Muscle of arm (tissue), 1 donor: ENCODE measurements at regions not wholly inside any gene's neighbourhood (a gene's known extent, or its start where the extent isn't known, plus 50 kb on each side); places are given as distances from the start of the nearest gene placed in this dataset.
A peak's percentile ranks its signal among the peaks of the same experiment; 100 is the strongest.

ENCODE experiments used
- DNase-seq: peaks from one replicate; pipeline ENCODE4 v3.0.0-alpha.2; 2013

DNA sequence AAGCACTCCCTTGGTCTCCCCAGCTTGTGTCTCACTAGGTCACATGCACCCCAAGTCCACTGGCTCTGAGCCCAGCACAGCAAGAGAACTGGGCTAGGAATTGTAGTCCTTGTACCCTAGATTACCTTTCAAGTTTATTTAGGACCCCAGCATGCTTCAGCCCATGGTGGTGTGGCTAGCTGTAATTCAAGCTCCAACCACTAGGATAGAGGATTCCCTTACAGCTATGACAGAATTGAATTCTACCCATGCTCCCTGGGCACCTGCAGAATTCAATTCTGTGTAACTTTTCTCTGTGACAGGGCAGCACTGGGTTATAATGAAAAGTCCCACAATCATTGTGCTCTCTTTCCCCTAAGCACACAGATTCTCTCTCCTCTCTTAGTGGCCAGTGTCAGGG is 253.8 kb upstream of the DMD start:
- no peak for DNase-seq

DNA sequence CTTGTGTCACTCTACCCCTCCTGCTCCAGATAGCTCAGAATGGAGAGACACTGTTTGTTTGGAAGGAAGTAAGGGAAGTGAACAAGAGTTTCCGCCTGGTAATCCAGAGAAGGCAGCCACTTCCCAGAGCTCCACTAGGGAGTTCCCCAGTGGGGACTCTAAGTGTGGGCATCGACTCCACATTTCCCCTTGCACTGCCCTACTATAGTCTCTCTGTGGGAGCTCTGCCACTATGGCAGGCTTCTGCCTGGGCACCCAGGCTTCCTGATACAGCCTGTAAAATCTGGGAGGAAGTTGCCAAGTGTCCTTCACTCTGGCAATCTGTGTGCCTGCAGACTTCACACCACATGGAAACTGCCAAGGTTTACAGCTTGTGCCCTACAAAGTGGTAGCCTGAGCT is 245.8 kb upstream of the DMD start:
- DNase-seq, result no peak

DNA sequence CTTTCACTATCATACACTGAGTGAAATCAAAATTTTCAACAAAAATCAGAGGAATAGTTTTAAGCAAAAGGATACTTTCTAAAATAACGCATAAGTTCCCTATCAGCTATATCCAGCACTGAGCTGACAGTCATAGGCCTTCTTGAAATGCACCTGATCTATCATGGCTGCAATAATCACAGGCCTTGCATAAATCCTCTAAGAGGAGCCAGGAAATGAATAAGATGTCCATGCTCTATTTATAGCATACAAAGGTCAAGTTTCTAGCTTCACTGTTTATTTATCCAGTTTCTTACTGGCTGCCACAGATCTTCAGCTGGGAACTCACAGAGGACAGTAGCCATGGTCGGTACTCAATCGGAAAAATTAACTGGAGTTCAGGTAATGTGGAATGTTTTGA is 235.9 kb upstream of the DMD start:
- DNase-seq, result no peak

DNA sequence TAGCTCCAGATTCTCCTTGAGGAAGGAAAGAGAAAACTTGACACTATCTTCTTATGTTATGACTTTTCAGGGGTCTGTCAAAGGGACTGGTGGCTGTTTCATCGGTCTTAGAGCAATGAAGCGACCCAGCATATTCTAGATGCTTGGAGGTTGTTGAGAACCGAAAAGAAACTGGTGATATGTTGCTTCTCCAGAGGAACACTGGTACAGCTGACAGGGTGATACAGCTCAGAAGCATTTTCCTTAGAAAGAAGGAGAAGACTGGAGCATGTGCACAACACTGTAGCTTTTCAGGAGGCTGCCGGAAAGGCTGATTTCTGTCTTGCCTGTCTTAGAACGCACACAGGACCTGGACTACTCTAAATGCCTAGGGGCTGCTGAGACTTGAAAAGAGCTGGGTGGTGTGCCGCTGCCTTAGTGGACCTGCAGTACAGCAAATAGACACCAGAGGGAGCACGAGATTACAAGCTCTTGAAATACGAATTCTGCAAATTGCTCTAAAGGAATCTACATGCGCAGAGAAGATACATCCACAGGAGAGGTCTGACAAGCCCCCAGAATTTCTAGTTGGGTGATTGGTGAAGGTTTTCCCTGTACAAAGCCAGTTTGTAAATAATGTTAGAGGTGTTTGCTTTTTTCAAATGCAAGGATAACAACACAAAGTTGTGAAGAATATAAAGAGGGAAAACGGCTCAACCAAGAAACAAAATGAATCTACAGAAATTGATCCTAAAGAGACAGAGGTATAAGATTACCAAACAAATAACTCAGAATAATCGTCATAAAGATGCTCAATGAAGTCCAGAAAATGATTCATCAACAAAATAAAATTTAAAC is 223.1 kb upstream of the DMD start:
- DNase-seq, result peak; percentile 59

DNA sequence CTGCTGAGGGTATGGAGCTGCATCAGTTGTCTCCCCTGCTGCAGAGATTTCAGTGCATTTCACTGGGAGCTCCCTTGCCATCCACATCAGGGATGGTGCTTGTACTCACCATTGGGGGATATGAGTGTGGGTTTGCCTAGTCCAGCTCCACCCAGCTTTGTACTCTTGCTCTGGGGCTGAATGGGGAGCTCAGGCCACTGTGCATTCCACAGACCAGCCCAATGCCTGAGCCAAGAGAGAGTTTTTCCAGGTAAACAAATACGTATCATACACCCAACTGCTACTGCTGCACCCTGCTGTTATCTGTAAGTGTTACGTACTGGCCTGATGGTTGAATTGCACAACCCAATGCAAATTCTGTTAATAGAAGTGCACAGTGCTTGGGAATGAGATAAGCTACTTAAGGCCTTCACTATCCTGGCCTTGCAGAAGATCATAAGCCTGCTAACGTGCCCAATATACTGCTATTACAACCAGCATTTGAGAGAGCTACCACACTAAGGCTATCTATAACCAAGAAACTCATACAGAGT is 205.0 kb upstream of the DMD start:
- DNase-seq, result no peak

DNA sequence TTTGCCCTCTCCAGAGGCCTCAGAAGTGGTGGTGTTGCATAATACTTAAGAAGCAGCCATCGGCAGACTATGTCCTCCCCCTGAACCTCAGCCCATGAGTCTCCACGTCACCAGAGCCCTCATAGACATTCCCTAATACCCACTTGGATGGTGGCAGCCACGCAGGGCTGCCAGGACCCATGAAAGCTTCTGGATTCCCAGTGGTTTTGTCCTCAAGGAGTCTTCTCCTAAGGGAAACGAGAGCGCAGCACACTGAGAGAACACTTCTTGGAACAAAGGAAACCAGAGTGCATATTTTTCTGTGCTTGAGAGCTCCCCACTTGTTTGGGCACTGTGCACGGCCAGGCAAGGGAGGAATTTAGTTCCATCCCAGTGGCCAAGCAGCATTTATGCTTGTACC is 204.1 kb upstream of the DMD start:
- DNase-seq, result no peak

DNA sequence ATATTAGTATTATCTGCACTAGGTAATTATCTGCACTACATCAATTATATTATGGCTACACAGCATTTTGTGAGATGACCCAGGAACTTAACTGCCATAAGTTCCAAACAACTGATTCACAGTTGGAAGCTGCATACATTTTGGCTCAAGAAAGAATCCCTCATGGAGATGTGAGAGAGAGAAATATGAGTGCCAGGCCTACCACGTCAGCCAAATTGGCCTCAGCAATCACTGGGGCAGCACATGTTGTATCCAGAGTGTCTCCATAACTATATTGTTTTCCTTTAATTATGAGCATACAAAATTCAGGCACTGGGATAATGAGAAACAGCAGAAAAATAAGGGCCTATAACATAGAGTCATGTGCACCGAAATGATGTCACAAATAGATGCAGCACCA is 174.2 kb upstream of the DMD start:
- DNase-seq, result peak; percentile 7

DNA sequence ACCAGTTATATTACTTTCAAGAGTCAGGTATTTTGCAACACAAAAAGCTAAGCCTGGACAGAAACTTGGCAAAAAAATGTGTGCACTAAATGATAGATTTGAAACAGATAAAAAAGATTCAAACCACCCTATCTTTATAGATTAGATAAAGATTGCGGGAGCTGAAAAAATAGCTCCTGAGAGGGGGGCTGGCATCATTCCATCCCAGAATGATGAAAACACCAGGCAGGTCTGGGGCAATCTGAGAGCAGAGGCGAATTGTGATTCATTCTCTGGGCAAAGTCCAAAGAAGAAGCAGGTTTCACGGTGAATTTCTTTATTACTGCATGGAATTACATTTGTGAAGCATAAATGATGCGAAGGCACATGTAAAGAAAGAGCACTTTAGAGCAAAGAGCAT is 168.5 kb upstream of the DMD start:
- peak; percentile 5 for DNase-seq

DNA sequence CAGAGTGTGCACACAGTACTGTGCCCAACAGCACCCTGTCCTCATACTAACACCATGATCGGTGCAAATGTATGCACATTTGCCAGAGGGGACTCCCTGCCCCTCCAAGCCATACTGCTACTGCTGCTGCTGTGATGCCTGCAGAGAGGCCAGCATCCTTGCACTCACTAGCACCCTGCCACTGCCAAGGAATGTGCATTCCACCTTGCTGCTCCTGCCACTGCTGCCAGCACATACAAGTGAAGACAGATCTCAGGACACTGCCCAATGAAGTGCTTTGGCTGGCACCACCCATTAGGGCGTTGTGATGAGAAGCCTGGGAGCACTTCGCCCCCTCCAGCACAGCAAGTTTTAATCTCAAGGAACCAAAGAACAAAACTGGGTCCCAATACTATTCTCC is 146.3 kb upstream of the DMD start:
- DNase-seq, result no peak

DNA sequence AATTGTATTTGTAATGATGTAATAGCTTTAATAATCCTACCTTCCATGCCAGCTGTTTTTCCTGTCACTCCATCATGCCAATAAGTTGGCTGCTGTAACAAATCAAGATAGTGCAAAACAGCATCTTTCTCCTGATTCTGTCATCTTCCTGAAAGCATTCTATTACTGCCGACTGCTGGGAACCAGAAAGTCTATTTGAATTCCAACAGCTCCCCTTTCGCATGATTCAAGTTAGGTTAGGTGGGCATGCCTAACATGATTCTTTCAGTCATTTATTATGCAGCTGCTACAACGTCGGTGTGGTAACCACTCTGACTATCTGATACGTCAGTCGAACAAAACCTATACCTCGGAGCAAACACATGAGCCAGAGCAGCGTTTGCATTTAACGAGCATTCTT is 127.9 kb upstream of the DMD start:
- DNase-seq, result peak; percentile 24

DNA sequence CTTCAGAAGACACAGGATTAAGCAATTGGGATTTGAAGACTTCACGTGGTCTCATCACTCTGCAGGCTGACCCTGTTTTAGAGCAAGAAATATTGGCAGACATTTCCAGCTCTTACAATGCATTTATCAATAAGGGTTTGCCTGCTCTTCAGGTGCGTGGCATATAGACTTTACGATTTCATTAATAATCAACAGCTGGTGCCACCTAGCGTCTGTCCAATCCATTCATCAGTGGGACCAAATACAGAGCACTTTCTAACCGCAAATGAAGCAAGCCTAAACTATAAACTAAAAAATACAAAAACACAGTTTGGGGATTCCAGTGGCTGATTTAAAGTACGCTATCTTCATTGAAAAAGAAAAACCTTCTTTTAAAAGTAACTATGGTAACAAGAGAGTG is 125.4 kb upstream of the DMD start:
- DNase-seq, result peak; percentile 28

DNA sequence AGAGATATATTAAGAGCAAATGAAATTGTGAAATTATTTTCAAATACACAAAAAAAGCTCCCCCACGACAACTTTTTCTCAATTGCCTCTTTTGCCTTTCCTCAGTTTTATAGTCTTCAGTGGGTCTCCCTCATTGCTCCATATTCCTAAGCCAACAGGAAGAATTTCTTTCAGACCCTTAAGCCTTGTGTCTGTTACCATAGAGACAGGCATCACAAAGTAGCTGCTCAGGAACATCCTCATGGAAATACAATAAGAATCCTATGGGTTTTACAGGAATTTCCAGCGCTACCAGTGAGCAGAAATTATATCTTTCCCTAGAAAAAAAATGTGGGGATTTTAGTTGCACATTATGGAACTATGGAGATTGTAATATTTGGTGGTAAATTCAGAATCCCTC is 121.9 kb upstream of the DMD start:
- DNase-seq, result no peak

DNA sequence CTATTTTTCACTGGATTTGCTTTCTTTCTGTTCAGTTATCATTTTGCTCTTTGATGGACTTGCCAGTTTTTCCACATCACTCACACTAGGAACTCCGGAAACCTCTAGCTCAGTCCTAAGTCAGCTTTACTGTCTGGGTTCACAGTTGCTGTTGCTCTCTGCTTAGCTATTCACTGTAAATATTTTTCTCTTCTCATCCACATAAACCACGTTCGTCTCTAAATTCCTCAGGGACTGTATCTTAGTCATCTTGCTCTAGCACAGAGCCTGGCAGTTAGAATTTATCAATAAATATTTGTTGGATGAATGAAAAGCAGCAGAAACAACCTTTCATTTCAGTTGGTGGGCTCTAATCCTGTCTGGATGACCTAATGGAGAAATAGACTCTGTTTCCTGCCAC is 119.4 kb upstream of the DMD start:
- DNase-seq, result no peak

DNA sequence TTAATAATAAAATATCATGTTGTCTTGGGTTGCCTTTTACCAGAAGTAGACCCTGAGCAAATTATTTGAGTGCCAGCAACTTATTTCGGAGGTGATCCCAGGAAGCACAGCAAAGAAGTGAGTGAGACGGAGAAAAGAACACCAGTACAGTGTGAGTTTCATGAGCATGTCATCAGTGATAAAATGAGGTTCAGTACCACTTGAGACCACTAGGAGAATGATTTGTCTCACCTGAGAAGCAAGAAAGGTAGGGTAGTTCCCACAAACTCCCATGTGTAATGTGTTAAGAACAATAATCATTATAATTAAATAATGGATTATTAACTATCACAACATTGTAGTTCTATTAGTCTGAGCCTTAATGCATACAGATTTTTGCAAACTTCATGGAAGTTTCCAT is 112.8 kb upstream of the DMD start:
- DNase-seq, result no peak

DNA sequence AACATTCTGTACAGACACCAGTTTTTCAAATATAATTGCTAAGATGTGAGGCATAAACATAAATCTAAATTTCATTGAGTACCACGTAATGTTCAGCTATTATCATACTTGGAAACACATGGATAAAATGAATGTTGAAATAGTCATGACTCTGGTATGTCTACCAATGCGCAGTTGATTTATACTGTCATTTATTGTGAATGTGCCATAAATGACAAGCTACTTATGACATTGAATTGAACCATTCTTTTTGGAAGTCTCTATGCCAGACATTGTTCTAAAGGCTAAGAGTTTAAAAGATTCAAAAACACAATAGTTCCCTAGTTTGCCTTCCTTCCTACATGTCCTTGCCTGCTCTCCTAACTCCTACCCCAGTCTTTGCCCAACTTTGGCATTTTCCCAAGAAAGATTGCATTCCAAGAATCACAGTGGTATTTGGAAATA is 96.6 kb upstream of the DMD start:
- DNase-seq, result peak; percentile 0

DNA sequence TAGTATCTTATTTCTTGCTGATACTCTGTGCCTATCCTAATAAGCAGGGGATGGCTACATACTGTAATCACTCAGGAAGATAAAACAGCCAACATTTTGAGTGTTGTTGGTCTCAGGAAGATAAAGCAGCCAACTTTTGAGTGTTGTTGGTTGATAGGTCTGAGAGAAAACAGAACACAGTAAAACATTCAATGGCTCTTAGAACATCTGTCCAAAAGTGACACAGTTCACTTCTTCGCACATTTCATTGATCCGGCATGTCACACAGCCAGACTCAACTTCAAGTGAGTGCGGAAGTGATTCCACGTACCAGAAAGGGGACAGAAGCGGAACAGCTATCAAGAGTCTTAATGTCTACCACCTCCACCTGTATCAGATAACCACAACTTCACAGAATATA is 87.3 kb upstream of the DMD start:
- DNase-seq, result no peak

DNA sequence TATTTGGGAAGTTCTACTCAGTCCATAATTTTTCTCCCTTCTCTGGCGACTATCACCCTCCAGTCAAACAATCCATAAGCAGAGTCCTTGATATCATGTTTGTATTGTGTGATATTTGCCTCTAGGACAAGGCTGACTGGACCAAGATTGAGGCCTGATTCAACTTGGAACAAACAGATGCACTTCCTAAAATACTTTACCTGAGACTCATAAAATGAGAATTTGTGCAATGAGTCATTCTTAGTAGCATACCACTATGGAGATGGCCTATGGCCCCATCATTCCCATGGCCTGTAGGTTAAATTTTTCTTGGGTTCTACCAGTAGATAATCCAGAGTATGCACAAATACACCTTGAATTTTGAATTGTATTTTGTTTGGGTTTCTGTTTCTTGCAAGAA is 74.2 kb upstream of the DMD start:
- DNase-seq, result no peak

DNA sequence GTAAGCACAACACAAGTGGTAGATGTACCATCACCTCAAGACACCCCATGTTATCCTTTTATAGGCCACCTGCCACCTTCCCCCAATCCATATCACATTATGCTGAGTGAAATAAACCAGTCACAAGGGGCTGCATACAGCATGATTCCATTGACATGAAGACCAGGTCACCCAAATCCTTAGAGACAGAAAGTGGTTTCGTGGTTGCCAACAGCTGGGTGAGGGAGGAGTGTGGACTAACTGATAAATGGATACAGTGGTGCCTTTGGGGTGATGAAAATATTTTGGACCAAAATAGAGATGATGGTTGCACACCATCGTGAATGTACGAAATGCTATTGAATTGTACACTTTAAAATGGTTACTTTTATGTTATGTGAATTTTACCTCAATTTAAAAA is 65.7 kb upstream of the DMD start:
- no peak for DNase-seq

DNA sequence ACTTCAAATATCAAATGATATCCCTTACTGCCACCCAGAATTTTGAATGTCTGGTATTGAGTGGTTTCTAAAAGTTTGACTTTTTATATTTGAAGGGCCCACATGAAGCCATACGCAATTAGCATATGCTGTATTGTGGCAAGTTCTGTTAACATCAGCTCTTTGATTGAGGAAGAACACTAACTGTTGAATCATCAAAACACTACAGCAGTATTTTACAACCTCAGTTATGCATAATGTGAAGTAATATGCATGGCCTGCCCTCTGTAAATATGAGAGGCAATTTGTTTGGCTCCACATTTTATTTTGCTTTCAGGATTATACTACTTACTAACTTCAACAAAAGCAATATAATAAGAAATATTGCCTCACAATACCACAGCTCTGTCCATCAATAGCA is 62.2 kb upstream of the DMD start:
- no peak for DNase-seq

DNA sequence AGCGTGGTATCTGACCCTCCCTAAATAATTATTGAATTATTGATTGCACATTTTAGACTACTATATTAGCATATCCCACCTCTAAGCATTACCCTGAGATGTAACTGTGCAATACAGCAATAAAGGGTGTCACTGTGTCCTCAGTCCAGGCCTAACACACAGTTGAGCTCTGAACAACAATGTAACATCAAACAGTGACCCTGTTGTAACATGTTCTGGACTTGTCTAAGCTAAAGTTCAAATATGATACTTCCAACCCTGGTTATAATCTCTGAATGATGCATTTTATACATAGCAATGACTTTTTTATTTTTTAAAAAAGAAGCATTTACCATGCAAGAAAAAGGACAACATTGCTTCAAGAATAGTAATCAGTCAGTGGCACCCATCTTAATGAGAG is 61.6 kb upstream of the DMD start:
- no peak for DNase-seq
